ENCODE measurements at regions not wholly inside any gene's neighbourhood (a gene's known extent, or its start where the extent isn't known, plus 50 kb on each side); places are given as distances from the start of the nearest gene placed in this dataset.
A peak's percentile ranks its signal among the peaks of the same experiment; 100 is the strongest.

DNA sequence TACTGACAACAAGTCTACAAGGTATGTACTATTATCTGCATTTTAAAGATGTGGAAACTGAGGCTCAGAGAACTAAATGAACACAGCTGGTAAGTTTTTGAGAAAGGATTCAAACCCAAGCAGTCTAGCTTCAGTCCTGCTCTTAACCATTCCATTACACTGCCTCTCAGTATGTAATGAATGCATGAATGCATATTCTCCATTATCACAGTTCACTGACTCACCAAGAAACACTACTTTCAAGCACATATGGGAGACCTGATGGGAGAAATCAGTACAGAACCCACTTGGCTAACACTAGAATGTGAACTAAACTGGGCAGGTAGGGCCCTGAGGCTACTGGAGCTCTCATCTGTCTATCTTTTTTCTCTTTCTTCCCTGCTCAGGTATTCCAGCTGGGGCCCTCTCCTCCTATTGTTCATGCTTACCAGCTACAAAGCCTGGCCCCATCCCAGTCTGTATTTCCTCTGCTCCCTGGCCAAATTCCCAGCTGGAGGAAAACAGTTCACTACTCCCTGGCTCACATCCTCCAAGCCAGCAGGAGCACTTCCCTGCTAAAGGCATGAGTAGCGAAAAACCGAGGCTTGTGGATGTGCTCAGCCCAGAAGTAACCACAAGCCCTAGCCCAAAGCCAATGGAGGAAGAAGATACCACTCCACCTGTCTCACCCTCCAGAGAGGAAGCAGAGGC is 178.2 kb upstream of the ARHGEF9 start:
- no peaks in the 10 kb centered on the region for H3K36me3 ChIP-seq (ENCODE audit: control insufficient read depth in 1 of 2, insufficient read depth in 2 of 2, low read length in 2 of 2)
- H2AFZ ChIP-seq (ENCODE audit: insufficient read depth, low read length, poor library complexity) = no peak overlapping the region
- no peak overlapping the region for H3K4me3 ChIP-seq (ENCODE audit: low read depth, low read length)
- WGBS (ENCODE audit: extremely low coverage, insufficient coverage, insufficient read length) = no CpG with 5 or more reads among the region's 2 CpGs
- no peak overlapping the region for H2BK12ac ChIP-seq (ENCODE audit: low read length)
- no peak overlapping the region for H3K18ac ChIP-seq (ENCODE audit: low read length)
- no peak overlapping the region for H3K4me2 ChIP-seq (ENCODE audit: low read length)
- no peak overlapping the region for H3K14ac ChIP-seq (ENCODE audit: low read length)
- H3K4ac ChIP-seq (ENCODE audit: low read depth, low read length) = no peak overlapping the region
- H3K4me1 ChIP-seq (ENCODE audit: control insufficient read depth in 1 of 2, insufficient read depth in 2 of 2, low read length in 2 of 2) = no peaks in the 10 kb centered on the region
- H4K8ac ChIP-seq (ENCODE audit: low read depth, low read length) = no peak overlapping the region
- no peak overlapping the region for H2AK5ac ChIP-seq (ENCODE audit: low read length)
- H4K91ac ChIP-seq (ENCODE audit: low read depth, low read length) = no peak overlapping the region
- no peaks in the 10 kb centered on the region for H3K9me3 ChIP-seq (ENCODE audit: insufficient read depth, low read depth, low read length)
- no peaks in the 10 kb centered on the region for H3K79me1 ChIP-seq (ENCODE audit: low read length)
- H3K27ac ChIP-seq (ENCODE audit: low read depth, low read length) = no peak overlapping the region
- DNase-seq = peak in 1 of 2 donors; percentile 21
- H4K12ac ChIP-seq (ENCODE audit: low read depth, low read length) = no peak overlapping the region
- H2BK5ac ChIP-seq (ENCODE audit: low read depth, low read length, poor library complexity) = no peak overlapping the region
- no peaks in the 10 kb centered on the region for H3K27me3 ChIP-seq (ENCODE audit: insufficient read depth, low read length)
- H3K79me2 ChIP-seq (ENCODE audit: control insufficient read depth, insufficient read depth, low read length, poor library complexity) = no peaks in the 10 kb centered on the region
- H2BK120ac ChIP-seq (ENCODE audit: insufficient read depth, low read length, poor library complexity) = no peak overlapping the region
- no peak overlapping the region for H3K9ac ChIP-seq (ENCODE audit: low read length)
- H3K23ac ChIP-seq (ENCODE audit: low read length) = no peak overlapping the region

DNA sequence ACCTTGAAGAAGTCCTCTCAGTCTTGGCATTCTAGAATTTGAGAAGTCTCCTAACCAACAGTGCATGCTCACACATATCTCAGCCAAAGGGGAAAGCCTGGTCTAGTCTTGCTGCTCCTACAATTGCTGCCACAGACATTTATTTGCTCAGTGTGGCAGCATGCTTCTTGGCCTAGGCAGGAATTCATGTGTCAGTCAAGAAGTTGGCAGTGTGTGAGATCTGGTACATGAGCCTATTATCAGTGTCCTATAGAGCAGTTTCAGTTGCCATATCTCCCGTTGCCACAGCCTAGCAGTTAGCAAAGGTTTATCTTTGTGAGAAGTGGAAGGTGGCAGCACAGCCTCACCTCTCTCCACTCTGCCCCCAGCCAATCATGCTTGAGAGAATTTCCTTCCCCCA is 176.9 kb upstream of the ARHGEF9 start:
- no peak overlapping the region for H3K23ac ChIP-seq (ENCODE audit: low read length)
- WGBS (ENCODE audit: extremely low coverage, insufficient coverage, insufficient read length) = no CpG with 5 or more reads among the region's 1 CpG
- no peaks in the 10 kb centered on the region for H3K4me1 ChIP-seq (ENCODE audit: control insufficient read depth in 1 of 2, insufficient read depth in 2 of 2, low read length in 2 of 2)
- no peaks in the 10 kb centered on the region for H3K27me3 ChIP-seq (ENCODE audit: insufficient read depth, low read length)
- no peak overlapping the region for H3K9ac ChIP-seq (ENCODE audit: low read length)
- no peak overlapping the region for H3K14ac ChIP-seq (ENCODE audit: low read length)
- no peak overlapping the region for H3K4me2 ChIP-seq (ENCODE audit: low read length)
- no peak overlapping the region for H3K4ac ChIP-seq (ENCODE audit: low read depth, low read length)
- H2BK120ac ChIP-seq (ENCODE audit: insufficient read depth, low read length, poor library complexity) = no peak overlapping the region
- H2AK5ac ChIP-seq (ENCODE audit: low read length) = no peak overlapping the region
- no peak overlapping the region for H2AFZ ChIP-seq (ENCODE audit: insufficient read depth, low read length, poor library complexity)
- no peaks in the 10 kb centered on the region for H3K9me3 ChIP-seq (ENCODE audit: insufficient read depth, low read depth, low read length)
- no peaks in the 10 kb centered on the region for H3K36me3 ChIP-seq (ENCODE audit: control insufficient read depth in 1 of 2, insufficient read depth in 2 of 2, low read length in 2 of 2)
- no peak overlapping the region for H2BK12ac ChIP-seq (ENCODE audit: low read length)
- no peak overlapping the region for H2BK5ac ChIP-seq (ENCODE audit: low read depth, low read length, poor library complexity)
- no peak overlapping the region for H3K18ac ChIP-seq (ENCODE audit: low read length)
- H3K27ac ChIP-seq (ENCODE audit: low read depth, low read length) = no peak overlapping the region
- no peaks in the 10 kb centered on the region for H3K79me1 ChIP-seq (ENCODE audit: low read length)
- no peak for DNase-seq
- H4K8ac ChIP-seq (ENCODE audit: low read depth, low read length) = no peak overlapping the region
- H3K79me2 ChIP-seq (ENCODE audit: control insufficient read depth, insufficient read depth, low read length, poor library complexity) = no peaks in the 10 kb centered on the region
- no peak overlapping the region for H4K12ac ChIP-seq (ENCODE audit: low read depth, low read length)
- H4K91ac ChIP-seq (ENCODE audit: low read depth, low read length) = no peak overlapping the region
- H3K4me3 ChIP-seq (ENCODE audit: low read depth, low read length) = no peak overlapping the region

DNA sequence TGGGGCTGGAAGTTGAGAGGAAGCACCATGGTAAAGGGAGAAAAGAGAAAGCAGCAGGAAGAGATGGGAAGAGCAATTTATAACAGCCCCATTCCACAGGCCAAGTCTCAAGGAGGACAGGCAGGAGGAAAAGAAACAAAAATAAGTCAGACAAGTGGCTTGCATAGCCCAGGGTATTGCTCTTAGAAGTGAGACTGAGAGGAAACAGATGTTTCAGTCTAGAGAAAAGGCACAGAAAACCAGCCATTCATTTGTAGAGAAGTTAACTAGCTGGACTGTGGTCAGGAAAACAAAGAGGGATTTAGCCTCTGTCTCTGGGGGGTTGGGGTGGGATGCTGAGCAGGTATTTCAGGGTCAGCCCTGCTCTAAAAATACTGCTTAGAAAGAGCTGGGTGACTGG is 175.0 kb upstream of the ARHGEF9 start:
- no peak for DNase-seq
- Histone ChIP-seq H4K12ac (ENCODE audit: low read depth, low read length) (no peak overlapping the region), H3K18ac (ENCODE audit: low read length) (no peak overlapping the region), H2BK120ac (ENCODE audit: insufficient read depth, low read length, poor library complexity) (no peak overlapping the region), H4K8ac (ENCODE audit: low read depth, low read length) (no peak overlapping the region), H3K79me2 (ENCODE audit: control insufficient read depth, insufficient read depth, low read length, poor library complexity) (no peaks in the 10 kb centered on the region), H4K91ac (ENCODE audit: low read depth, low read length) (no peak overlapping the region), H3K9me3 (ENCODE audit: insufficient read depth, low read depth, low read length) (no peaks in the 10 kb centered on the region), H3K4ac (ENCODE audit: low read depth, low read length) (no peak overlapping the region), H3K4me3 (ENCODE audit: low read depth, low read length) (no peak overlapping the region), H2BK12ac (ENCODE audit: low read length) (no peak overlapping the region), H3K14ac (ENCODE audit: low read length) (no peak overlapping the region), H3K79me1 (ENCODE audit: low read length) (no peaks in the 10 kb centered on the region), H3K27ac (ENCODE audit: low read depth, low read length) (no peak overlapping the region), H2AFZ (ENCODE audit: insufficient read depth, low read length, poor library complexity) (no peak overlapping the region), H3K4me1 (ENCODE audit: control insufficient read depth in 1 of 2, insufficient read depth in 2 of 2, low read length in 2 of 2) (no peaks in the 10 kb centered on the region), H3K27me3 (ENCODE audit: insufficient read depth, low read length) (no peaks in the 10 kb centered on the region), H3K4me2 (ENCODE audit: low read length) (no peak overlapping the region), H2BK5ac (ENCODE audit: low read depth, low read length, poor library complexity) (no peak overlapping the region), H3K9ac (ENCODE audit: low read length) (no peak overlapping the region), H2AK5ac (ENCODE audit: low read length) (no peak overlapping the region), H3K36me3 (ENCODE audit: control insufficient read depth in 1 of 2, insufficient read depth in 2 of 2, low read length in 2 of 2) (no peaks in the 10 kb centered on the region), H3K23ac (ENCODE audit: low read length) (no peak overlapping the region)

DNA sequence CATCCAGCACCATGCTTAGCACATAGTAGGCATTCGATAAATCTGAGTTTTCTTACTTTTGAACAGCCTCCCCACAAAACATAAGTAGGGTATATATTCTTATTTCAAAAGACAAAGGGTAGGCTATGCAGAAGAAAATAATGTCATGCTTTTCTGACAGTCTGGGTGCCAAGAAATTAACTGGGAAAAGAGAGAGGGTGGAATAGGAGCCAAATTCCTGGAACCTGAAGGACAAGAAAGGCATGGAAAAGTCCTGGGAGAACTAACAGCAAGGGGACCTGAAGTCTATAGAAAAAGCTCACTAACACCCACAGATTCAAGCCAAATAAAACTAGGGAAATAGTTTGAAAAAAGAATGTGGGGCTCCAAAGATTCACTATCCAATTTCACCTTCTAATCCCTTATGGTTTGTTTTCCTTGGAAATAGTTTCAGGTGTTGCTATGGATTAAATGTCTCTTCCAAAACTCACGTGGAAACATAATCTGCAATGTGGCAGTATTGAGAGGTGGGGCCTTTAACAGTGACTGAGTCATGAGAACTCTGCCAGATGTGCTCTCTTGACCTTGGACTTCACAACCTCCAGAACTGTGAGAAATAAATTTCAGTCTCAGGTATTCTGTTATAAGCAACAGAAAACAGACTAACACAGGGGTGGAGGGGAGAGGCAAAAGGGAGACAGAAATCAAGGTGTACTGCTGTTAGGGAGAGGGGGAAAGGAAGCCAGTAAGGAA is 173.3 kb upstream of the ARHGEF9 start:
- DNase-seq = no peak
- Histone ChIP-seq H3K9me3 (ENCODE audit: insufficient read depth, low read depth, low read length) (no peaks in the 10 kb centered on the region), H3K23ac (ENCODE audit: low read length) (no peak overlapping the region), H4K91ac (ENCODE audit: low read depth, low read length) (no peak overlapping the region), H3K36me3 (ENCODE audit: control insufficient read depth in 1 of 2, insufficient read depth in 2 of 2, low read length in 2 of 2) (no peaks in the 10 kb centered on the region), H3K14ac (ENCODE audit: low read length) (no peak overlapping the region), H4K8ac (ENCODE audit: low read depth, low read length) (no peak overlapping the region), H3K18ac (ENCODE audit: low read length) (no peak overlapping the region), H2BK12ac (ENCODE audit: low read length) (no peak overlapping the region), H3K4me3 (ENCODE audit: low read depth, low read length) (no peak overlapping the region), H3K4me1 (ENCODE audit: control insufficient read depth in 1 of 2, insufficient read depth in 2 of 2, low read length in 2 of 2) (no peaks in the 10 kb centered on the region), H3K4ac (ENCODE audit: low read depth, low read length) (no peak overlapping the region), H2BK120ac (ENCODE audit: insufficient read depth, low read length, poor library complexity) (no peak overlapping the region), H3K4me2 (ENCODE audit: low read length) (no peak overlapping the region), H3K27me3 (ENCODE audit: insufficient read depth, low read length) (no peaks in the 10 kb centered on the region), H3K79me2 (ENCODE audit: control insufficient read depth, insufficient read depth, low read length, poor library complexity) (no peaks in the 10 kb centered on the region), H2BK5ac (ENCODE audit: low read depth, low read length, poor library complexity) (no peak overlapping the region), H2AFZ (ENCODE audit: insufficient read depth, low read length, poor library complexity) (no peak overlapping the region), H3K9ac (ENCODE audit: low read length) (no peak overlapping the region), H3K79me1 (ENCODE audit: low read length) (no peaks in the 10 kb centered on the region), H3K27ac (ENCODE audit: low read depth, low read length) (no peak overlapping the region), H4K12ac (ENCODE audit: low read depth, low read length) (no peak overlapping the region), H2AK5ac (ENCODE audit: low read length) (no peak overlapping the region)
- WGBS (ENCODE audit: extremely low coverage, insufficient coverage, insufficient read length) = no CpG with 5 or more reads among the region's 2 CpGs
